ENCODE measurements at regions not wholly inside any gene's neighbourhood (a gene's known extent, or its start where the extent isn't known, plus 50 kb on each side); places are given as distances from the start of the nearest gene placed in this dataset.

GRCh38 chr3:148087601-148088371 lies 609.9 kb upstream of the AGTR1 start:
- H3K36me3 Mint-ChIP-seq (ENCODE audit: insufficient read depth, unreplicated experiment), result no peaks in the 10 kb centered on the region
- POLR2A ChIA-PET, result no interaction called here

DNA sequence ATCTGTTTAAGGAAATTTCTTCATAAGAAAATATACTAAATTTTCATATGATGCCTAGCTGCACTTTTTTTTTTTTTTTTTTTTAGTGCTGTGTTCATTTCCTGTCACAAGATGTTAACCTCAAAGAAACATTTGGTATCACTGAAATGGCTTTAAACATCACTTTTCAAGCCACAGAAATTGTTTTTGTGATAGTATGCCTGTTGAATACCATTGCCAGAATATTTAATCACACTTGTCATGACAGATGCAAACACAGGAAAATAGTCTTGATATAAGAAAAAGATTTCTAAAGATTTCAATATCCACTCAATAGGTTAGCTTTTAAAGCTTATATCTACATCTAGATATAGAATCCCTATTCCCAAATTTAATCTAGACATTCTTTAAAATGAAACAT lies 608.5 kb upstream of the AGTR1 start:
- H3K4me3 Mint-ChIP-seq (ENCODE audit: unreplicated experiment), result no peak overlapping the region
- TF ChIP-seq, protein P1, sequence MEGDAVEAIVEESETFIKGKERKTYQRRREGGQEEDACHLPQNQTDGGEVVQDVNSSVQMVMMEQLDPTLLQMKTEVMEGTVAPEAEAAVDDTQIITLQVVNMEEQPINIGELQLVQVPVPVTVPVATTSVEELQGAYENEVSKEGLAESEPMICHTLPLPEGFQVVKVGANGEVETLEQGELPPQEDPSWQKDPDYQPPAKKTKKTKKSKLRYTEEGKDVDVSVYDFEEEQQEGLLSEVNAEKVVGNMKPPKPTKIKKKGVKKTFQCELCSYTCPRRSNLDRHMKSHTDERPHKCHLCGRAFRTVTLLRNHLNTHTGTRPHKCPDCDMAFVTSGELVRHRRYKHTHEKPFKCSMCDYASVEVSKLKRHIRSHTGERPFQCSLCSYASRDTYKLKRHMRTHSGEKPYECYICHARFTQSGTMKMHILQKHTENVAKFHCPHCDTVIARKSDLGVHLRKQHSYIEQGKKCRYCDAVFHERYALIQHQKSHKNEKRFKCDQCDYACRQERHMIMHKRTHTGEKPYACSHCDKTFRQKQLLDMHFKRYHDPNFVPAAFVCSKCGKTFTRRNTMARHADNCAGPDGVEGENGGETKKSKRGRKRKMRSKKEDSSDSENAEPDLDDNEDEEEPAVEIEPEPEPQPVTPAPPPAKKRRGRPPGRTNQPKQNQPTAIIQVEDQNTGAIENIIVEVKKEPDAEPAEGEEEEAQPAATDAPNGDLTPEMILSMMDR (IDR thresholded peaks at IDR 0.05; ENCODE audit: unreplicated experiment), result no peak
- no peaks in the 10 kb centered on the region for H3K4me1 Mint-ChIP-seq (ENCODE audit: insufficient read depth, unreplicated experiment)
- ChIA-PET POLR2A (interaction anchor here (0.5 kb wide), 1 partner anchor 763 kb away, joined by 4 read pairs; no protein-coding TSS in a partner anchor), CTCF (interaction anchor here (0.6 to 1.5 kb wide), 2 partner anchors 14 to 210 kb away, joined by 4 read pairs; no protein-coding TSS in a partner anchor)
- no TSS peak for BruUV-seq (replicated peaks)
- DNase-seq (ENCODE audit: unreplicated experiment), result no peak
- H3K27me3 Mint-ChIP-seq (ENCODE audit: insufficient read depth, unreplicated experiment), result peaks cover 64% of the 10 kb centered on the region
- no peaks in the 10 kb centered on the region for H3K36me3 Mint-ChIP-seq (ENCODE audit: insufficient read depth, unreplicated experiment)
- H3K9me3 Mint-ChIP-seq (ENCODE audit: unreplicated experiment), result no peaks in the 10 kb centered on the region
- intact Hi-C loops (cut with micrococcal nuclease), result no loop called here
- H3K27ac Mint-ChIP-seq (ENCODE audit: low read depth, unreplicated experiment), result no peak overlapping the region

More at GRCh38 chr3:148087601-148088371, 609.9 kb upstream of the AGTR1 start:
- Mint-ChIP-seq H3K4me1 (ENCODE audit: insufficient read depth, unreplicated experiment) (no peaks in the 10 kb centered on the region), H3K4me3 (ENCODE audit: unreplicated experiment) (no peak overlapping the region), H3K27ac (ENCODE audit: low read depth, unreplicated experiment) (no peak overlapping the region), H3K9me3 (ENCODE audit: unreplicated experiment) (no peaks in the 10 kb centered on the region), H3K27me3 (ENCODE audit: insufficient read depth, unreplicated experiment) (peaks cover 64% of the 10 kb centered on the region)
- no TSS peak for BruUV-seq (replicated peaks)
- intact Hi-C loops (cut with micrococcal nuclease), result no loop called here
- DNase-seq (ENCODE audit: unreplicated experiment), result no peak
- CTCF ChIA-PET, result interaction anchor here (0.5 to 0.7 kb wide), 3 partner anchors 10 to 565 kb away, joined by 3 read pairs; no protein-coding TSS in a partner anchor
- TF ChIP-seq, protein P1 (IDR thresholded peaks at IDR 0.05; ENCODE audit: unreplicated experiment), result no peak

DNA sequence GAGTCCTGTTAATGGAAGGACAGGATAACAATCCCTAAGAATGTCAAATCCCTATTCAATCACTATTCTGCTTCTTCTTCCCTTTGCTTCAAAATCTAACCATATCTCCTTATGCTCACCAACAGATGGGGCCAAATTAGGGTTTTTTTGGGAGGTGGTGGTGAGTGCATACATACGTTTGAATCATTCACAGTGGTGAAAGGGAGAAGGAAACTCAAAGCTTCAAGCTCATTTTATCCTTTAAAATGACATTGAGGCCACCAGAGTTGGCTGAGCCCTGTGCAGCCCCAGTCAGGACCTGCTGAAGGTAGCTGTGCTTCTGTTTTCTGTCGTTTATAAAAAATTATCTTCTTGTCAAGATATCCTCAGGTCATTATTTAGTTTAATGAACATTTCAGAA lies 607.5 kb upstream of the AGTR1 start:
- H3K4me1 Mint-ChIP-seq (ENCODE audit: insufficient read depth, unreplicated experiment), result no peaks in the 10 kb centered on the region

More for the DNA sequence above, 607.5 kb upstream of the AGTR1 start:
- CTCF ChIA-PET, result interaction anchor here (1.1 to 1.5 kb wide), 2 partner anchors 13 to 450 kb away, joined by 3 to 4 read pairs; no protein-coding TSS in a partner anchor
- Mint-ChIP-seq H3K4me3 (ENCODE audit: unreplicated experiment) (no peak overlapping the region), H3K27me3 (ENCODE audit: insufficient read depth, unreplicated experiment) (peaks cover 64% of the 10 kb centered on the region), H3K36me3 (ENCODE audit: insufficient read depth, unreplicated experiment) (no peaks in the 10 kb centered on the region), H3K9me3 (ENCODE audit: unreplicated experiment) (no peaks in the 10 kb centered on the region), H3K27ac (ENCODE audit: low read depth, unreplicated experiment) (no peak overlapping the region)
- intact Hi-C loops (cut with micrococcal nuclease), result no loop called here
- no TSS peak for BruUV-seq (replicated peaks)
- TF ChIP-seq, protein P1 (IDR thresholded peaks at IDR 0.05; ENCODE audit: unreplicated experiment), result no peak
- DNase-seq (ENCODE audit: unreplicated experiment), result no peak
- POLR2A ChIA-PET, result no interaction called here
